ENCODE measurements at regions not wholly inside any gene's neighbourhood (a gene's known extent, or its start where the extent isn't known, plus 50 kb on each side); places are given as distances from the start of the nearest gene placed in this dataset.

DNA sequence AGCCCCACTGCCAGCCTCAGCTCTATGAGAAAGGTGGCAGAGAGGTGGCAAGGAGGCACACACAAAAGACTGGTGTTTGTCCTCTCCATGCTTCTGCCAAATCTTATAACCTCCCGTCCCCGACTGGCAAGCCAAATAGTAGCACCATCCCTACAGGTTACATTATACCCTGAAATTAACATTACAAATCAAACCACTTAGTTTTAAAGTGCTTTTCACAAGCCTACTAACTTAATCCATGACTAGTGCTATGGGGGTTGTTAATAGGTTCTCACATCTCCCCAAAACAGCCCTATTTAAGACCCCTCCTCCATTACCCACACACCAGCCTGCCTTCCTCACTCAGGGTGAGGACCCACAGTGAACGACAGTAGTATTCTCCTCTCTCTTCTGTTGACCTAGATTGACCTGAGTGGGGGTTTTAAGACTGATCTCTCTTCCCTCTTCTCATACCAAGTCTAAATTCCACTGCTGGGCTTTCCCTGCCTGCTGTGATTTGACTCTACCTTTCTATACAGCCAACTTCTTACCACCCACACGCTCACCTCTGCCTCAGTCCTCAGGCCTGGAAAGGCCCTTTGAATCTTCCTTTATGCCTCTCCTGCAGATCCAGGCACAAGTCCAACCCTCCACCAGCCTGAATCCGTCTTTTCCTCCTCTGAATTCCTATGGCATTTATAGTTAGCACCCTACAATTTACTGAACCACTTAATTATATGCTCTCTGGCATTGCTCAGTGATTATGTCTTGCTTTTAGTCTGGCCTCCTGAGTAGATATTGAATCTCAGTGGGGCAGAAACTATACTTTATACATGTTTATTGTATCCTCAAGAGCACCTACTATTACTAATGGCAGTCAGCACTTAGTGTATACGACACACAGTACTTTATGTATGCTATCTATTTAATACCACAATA lies 116.1 kb downstream of the TMEM174 start:
- dilution Hi-C loops (cut with MboI; ENCODE audit: extremely low pct_ligation_motif_present, low sequenced_read_pairs) = no loop called here

DNA sequence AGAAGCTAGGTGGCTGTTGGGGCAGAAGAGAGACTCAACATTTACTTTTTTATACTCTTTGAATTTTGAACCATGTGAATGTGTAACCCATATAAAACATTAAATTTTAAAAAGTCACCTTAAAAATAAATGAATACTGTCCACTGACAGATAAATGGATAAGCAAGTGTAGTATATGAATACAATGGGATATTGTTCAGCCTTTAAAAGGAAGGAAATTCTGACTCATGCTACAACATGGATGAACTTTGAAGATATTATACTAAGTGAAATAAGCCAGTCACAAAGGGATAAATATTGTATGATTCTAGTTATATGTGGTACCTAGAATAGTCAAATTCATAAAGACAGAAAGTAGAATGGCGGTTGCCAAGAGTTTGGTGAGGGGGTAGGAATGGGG lies 113.9 kb downstream of the TMEM174 start:
- dilution Hi-C loops (cut with MboI; ENCODE audit: extremely low pct_ligation_motif_present, low sequenced_read_pairs) = no loop called here
- FAIRE-seq (peak; percentile 77), DNase-seq (ENCODE audit: low read depth, low spot score) (peak; percentile 77)
- Histone ChIP-seq H3K4me3 (replicated peaks in 1 of 3; ENCODE audit: insufficient read depth in 1 of 3, low read depth in 1 of 3, low read length in 3 of 3) (no peak overlapping the region), H3K4me2 (ENCODE audit: insufficient read depth, low read length) (peak overlapping the region; percentile 40), H3K9me3 (replicated peaks; ENCODE audit: control insufficient read depth, insufficient read depth, low read length) (no peaks in the 10 kb centered on the region), H3K79me2 (ENCODE audit: control insufficient read depth, insufficient read depth, low read length) (no peaks in the 10 kb centered on the region), H3K27ac (ENCODE audit: insufficient read depth, low read depth, low read length) (no peak overlapping the region), H3K9ac (replicated peaks; ENCODE audit: extremely low read depth, insufficient read depth, low read length) (no peak overlapping the region), H3K27me3 (ENCODE audit: control insufficient read depth in 2 of 2, insufficient read depth in 2 of 2, low read length in 2 of 2) (peaks cover 29 to 43% of the 10 kb centered on the region in 2 experiments), H3K36me3 (ENCODE audit: control insufficient read depth in 2 of 2, extremely low read depth in 1 of 2, insufficient read depth in 2 of 2, low read length in 2 of 2) (no peaks in the 10 kb centered on the region), H3K4me1 (ENCODE audit: control insufficient read depth, extremely low read depth, insufficient read depth, low read length) (peaks cover 13% of the 10 kb centered on the region), H3K9me1 (replicated peaks; ENCODE audit: control insufficient read depth, extremely low read depth, insufficient read depth, low read length) (no peaks in the 10 kb centered on the region), H4K20me1 (replicated peaks; ENCODE audit: control insufficient read depth, extremely low read depth, insufficient read depth, low read length) (no peaks in the 10 kb centered on the region), H2AFZ (ENCODE audit: low read depth, low read length) (no peak overlapping the region)
- intact Hi-C loops (cut with micrococcal nuclease) = no loop called here
- CTCF ChIA-PET = interaction anchor here (0.8 kb wide), 1 partner anchor 69 kb away, joined by 3 read pairs; no protein-coding TSS in a partner anchor
- TF ChIP-seq, protein P1, sequence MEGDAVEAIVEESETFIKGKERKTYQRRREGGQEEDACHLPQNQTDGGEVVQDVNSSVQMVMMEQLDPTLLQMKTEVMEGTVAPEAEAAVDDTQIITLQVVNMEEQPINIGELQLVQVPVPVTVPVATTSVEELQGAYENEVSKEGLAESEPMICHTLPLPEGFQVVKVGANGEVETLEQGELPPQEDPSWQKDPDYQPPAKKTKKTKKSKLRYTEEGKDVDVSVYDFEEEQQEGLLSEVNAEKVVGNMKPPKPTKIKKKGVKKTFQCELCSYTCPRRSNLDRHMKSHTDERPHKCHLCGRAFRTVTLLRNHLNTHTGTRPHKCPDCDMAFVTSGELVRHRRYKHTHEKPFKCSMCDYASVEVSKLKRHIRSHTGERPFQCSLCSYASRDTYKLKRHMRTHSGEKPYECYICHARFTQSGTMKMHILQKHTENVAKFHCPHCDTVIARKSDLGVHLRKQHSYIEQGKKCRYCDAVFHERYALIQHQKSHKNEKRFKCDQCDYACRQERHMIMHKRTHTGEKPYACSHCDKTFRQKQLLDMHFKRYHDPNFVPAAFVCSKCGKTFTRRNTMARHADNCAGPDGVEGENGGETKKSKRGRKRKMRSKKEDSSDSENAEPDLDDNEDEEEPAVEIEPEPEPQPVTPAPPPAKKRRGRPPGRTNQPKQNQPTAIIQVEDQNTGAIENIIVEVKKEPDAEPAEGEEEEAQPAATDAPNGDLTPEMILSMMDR (IDR thresholded peaks at IDR 0.05; ENCODE audit: extremely low read depth in 1 of 2, insufficient read depth in 1 of 2, low read depth in 1 of 2, low read length in 2 of 2) = no peak
- TF ChIP-seq FOS (IDR thresholded peaks at IDR 0.05; ENCODE audit: borderline replicate concordance, insufficient read depth, low read length) = peak; percentile 72
- TF ChIP-seq EZH2 (IDR thresholded peaks at IDR 0.05; ENCODE audit: borderline replicate concordance, low read depth, low read length, severe bottlenecking) = no peak
- TF ChIP-seq POLR2A (IDR thresholded peaks at IDR 0.05; ENCODE audit: low read depth, low read length) = no peak
- peak; percentile 78 for TF ChIP-seq JUN (IDR thresholded peaks at IDR 0.05; ENCODE audit: borderline replicate concordance, insufficient read depth, insufficient read length, low read depth)
- TF ChIP-seq GATA2 (IDR thresholded peaks at IDR 0.05; ENCODE audit: insufficient read depth, insufficient read length, low read depth, low read length) = peak; percentile 28
- no TSS peak for BruUV-seq (replicated peaks)
- POLR2A ChIA-PET = no interaction called here

More for the DNA sequence above, 116.1 kb downstream of the TMEM174 start:
- Histone ChIP-seq H3K27ac (ENCODE audit: insufficient read depth, low read depth, low read length) (no peak overlapping the region), H4K20me1 (replicated peaks; ENCODE audit: control insufficient read depth, extremely low read depth, insufficient read depth, low read length) (no peaks in the 10 kb centered on the region), H2AFZ (ENCODE audit: low read depth, low read length) (no peak overlapping the region), H3K9me3 (replicated peaks; ENCODE audit: control insufficient read depth, insufficient read depth, low read length) (no peaks in the 10 kb centered on the region), H3K27me3 (ENCODE audit: control insufficient read depth in 2 of 2, insufficient read depth in 2 of 2, low read length in 2 of 2) (peaks cover 46 to 50% of the 10 kb centered on the region in 2 experiments), H3K4me1 (ENCODE audit: control insufficient read depth, extremely low read depth, insufficient read depth, low read length) (peaks cover 8% of the 10 kb centered on the region), H3K9me1 (replicated peaks; ENCODE audit: control insufficient read depth, extremely low read depth, insufficient read depth, low read length) (no peaks in the 10 kb centered on the region), H3K4me2 (ENCODE audit: insufficient read depth, low read length) (no peak overlapping the region), H3K79me2 (ENCODE audit: control insufficient read depth, insufficient read depth, low read length) (no peaks in the 10 kb centered on the region), H3K36me3 (ENCODE audit: control insufficient read depth in 2 of 2, extremely low read depth in 1 of 2, insufficient read depth in 2 of 2, low read length in 2 of 2) (no peaks in the 10 kb centered on the region), H3K9ac (replicated peaks; ENCODE audit: extremely low read depth, insufficient read depth, low read length) (no peak overlapping the region), H3K4me3 (replicated peaks in 1 of 3; ENCODE audit: insufficient read depth in 1 of 3, low read depth in 1 of 3, low read length in 3 of 3) (no peak overlapping the region)
- intact Hi-C loops (cut with micrococcal nuclease) = no loop called here
- TF ChIP-seq POLR2AphosphoS5 (IDR thresholded peaks at IDR 0.05; ENCODE audit: insufficient read depth, low read depth, low read length) (no peak), EZH2 (IDR thresholded peaks at IDR 0.05; ENCODE audit: borderline replicate concordance, low read depth, low read length, severe bottlenecking) (peak; percentile 38), MYC (IDR thresholded peaks at IDR 0.05; ENCODE audit: low read depth, low read length) (no peak), POLR2A (IDR thresholded peaks at IDR 0.05; ENCODE audit: low read depth, low read length) (no peak), FOS (IDR thresholded peaks at IDR 0.05; ENCODE audit: borderline replicate concordance, insufficient read depth, low read length) (no peak), GATA2 (IDR thresholded peaks at IDR 0.05; ENCODE audit: insufficient read depth, insufficient read length, low read depth, low read length) (no peak)
- ChIA-PET POLR2A (no interaction called here), CTCF (interaction anchor here (1.3 kb wide), 1 partner anchor 87 kb away, joined by 3 read pairs; no protein-coding TSS in a partner anchor)
- no TSS peak for BruUV-seq (replicated peaks)
- no peak for DNase-seq (ENCODE audit: low read depth, low spot score)
- no peak for FAIRE-seq
